Fibroblast of skin of back (primary cell): ENCODE measurements at regions not wholly inside any gene's neighbourhood (a gene's known extent, or its start where the extent isn't known, plus 50 kb on each side); places are given as distances from the start of the nearest gene placed in this dataset.

ENCODE experiments used
- DNase-seq: peaks from one replicate; pipeline ENCODE4 v3.0.0-alpha.2; 2013

DNA sequence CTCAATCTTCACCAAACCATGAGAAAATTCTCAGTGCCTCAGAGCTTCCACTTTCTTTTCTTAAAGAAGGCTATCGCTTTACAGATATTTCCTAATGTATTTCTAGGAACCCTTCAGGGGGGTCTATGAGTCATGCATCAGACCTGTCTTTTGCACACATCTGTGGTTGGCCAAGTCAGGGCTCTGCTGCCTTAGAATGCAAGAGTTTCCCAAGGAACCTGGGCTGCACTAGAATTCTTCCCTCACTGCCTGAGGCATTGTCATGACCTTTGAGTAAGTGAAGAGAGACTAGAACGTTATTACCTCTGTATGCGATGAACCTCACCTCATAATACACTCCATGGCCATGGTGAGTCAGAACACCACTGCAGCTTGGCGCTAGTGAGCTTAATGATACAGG, 365.0 kb upstream of the ID4 start:
- DNase-seq = peak; percentile 98

DNA sequence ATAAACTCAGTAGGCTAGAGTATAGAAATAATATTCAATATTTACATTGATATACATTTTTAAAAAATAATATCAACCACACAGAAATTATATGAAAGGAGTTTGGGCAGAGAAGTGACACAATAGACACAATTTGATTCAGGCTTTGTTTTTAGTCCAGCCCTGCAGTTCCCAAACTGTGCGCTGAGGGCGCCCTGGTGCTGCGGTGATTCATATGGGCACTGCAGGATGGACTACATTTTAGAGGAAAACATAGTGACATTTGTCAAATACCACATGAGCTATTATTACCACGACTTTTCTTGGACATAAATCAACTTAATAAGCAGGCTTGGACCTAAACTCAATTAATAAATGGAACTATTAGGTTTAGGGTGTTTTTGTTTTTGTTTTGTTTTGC, 364.3 kb upstream of the ID4 start:
- peak; percentile 25 for DNase-seq

DNA sequence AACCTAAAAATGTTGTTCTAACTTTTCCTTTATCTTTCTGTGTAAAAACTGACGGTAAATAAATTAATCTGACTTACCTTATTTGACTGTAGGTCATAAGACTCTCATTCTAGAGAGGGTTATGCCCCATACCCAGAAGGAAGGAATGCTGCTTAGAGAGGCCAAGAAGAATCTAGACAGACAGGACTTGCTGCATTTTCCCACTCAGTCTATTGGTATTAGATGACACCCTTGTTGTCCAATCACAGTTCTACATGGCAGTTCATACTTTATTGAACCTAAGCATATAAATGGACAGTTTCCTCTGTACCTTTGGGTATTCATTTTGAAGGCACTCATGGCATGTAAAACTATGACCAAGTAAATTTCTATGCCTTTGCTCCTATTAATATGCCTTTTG, 359.6 kb upstream of the ID4 start:
- DNase-seq = peak; percentile 29

DNA sequence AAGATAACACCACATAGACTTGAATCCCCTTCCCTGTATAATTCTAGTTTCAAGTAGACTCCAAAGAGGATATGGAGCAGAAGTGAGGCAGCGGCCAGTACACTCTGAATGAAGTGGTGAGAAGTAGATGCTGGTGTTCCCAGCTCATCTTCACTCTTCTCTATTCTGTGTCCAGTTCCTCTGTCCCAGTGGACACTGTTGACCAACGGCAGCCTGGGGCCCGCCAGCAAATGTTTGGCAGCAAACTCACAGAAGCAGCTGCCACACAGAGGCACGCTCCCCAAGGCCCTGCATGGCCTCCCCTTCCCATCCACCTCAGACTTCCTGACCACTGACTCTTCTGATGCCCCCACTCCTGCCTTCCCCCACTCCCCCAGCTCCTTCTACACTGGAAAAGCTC, 358.9 kb upstream of the ID4 start:
- DNase-seq = no peak

DNA sequence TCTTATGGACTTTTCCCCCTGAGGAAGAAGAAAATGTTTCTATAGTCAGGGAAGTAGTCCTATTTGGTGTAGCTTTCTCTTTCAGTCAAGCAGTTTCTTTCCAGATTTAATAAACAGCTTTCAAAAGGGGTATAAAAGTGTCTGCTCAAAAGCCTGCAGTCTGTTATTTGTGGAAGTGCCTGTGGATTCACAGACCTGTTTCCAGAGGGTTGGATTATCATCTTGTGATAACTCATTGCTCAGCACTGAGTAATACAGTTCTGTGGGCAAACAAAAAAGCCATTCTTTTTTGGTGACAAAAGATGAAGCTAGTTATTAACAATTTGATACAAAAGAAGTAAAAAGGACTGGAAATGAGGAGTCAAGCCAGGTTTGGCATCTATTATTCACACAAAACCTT, 358.2 kb upstream of the ID4 start:
- DNase-seq = peak; percentile 89

DNA sequence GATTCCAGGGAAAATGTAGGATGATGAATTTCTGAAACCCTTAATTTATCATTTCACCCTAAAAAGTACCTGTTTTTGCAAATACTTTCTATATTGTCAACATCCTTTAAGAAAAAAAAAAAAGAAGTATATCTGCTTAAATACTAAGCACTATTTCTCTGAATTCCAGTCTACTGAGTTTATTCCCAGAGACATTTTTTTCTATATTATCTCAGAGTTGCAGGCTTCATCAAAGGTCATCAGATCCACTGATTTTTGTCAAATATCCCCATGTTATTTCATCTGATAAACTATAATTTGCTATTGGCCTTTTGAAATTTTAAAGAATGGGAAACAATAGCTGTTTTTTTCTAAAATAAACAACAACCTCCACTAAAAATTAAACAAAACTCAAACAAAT, 357.6 kb upstream of the ID4 start:
- DNase-seq = peak; percentile 57

DNA sequence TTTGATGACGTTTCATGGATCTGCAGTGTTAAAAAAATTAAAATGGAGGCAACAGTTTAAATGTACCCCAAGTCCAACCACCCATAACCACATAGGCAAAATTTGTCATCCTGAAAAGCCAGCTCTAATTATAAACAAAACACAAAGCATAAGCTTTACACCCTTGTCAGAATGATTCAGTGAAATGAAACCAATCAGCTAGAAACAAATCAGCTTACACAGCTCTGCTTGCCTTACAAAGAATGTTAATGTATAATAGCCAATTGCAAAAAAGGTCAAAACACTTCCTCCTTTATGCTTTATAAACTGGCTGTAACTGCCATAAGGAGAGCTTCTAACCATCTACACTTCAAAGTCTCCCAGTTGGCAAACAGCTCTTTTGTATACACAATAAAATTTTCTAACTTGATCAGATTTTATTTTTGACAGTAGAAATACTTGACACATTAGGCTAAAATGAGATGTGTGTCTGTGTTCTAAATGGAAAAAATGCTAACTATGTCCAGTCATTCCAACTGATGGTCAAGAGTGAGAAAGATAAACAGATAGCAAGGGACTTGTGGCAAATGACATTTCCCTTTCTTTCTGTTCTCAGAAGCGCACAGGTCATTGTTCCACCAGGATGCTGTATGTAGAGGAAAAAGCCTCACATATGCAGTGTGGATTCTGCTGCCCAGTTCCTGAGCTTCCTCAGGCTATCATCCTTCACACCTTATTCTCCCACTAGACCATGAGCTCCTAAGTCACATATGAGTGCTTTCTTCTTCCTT, 344.3 kb upstream of the ID4 start:
- DNase-seq = peak; percentile 51

DNA sequence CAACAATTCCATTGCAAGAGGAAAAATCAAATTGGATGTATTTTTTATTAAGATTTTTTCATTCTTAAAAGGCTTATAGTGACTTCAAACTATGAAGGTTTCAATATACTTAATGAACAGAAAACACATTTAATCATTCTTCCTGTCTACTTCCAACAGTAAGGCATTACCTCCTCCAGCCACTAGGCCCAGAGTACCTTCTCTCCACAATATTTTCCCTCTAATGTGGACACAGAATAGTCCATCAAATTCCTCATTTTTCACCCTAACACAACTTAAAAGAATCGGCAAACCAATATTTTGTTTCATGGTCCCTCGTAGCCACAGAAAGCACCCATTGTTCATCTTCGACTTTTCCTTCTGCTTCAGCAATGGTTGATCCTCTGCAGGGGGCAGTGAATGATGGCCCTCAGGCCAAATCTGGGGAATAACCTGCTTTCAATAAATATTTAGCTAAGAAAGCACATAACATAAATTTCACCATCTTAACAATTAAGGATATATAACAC, 335.4 kb upstream of the ID4 start:
- no peak for DNase-seq

DNA sequence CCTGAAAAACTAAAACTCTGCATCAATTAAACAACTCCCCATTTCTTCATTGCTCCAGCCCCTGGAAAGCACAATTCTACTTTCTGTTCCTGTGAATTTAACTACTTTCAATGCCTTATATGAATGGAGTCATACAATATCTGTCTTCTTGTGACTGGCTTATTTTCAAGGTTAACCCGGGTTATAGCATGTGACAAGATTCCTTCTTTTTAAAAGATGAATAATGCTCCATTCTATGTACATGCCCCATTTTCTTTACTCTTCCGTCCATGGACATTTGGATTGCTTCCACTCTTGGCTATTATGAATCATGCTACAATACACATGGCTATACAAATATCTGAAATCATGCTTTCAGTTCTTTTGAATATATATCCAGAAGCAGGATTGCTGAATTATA, 334.9 kb upstream of the ID4 start:
- DNase-seq = peak; percentile 6

DNA sequence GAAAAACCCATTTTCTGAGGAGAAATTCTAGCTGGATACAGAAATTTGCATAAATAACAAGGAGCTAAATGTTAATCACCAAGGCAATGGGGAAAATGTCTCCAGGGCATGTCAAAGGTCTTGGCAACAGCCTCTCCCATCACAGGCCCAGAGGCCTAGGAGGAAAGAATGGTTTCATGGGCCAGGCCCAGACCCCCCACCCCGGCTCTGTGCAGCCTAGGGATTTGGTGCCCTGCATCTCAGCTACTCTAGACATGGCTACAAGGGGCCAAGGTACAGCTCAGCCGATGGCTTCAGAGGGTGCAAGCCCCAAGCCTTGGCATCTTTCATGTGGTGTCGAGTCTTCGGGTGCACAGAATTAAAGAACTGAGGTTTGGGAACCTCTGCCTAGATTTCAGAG, 321.2 kb upstream of the ID4 start:
- DNase-seq = no peak

DNA sequence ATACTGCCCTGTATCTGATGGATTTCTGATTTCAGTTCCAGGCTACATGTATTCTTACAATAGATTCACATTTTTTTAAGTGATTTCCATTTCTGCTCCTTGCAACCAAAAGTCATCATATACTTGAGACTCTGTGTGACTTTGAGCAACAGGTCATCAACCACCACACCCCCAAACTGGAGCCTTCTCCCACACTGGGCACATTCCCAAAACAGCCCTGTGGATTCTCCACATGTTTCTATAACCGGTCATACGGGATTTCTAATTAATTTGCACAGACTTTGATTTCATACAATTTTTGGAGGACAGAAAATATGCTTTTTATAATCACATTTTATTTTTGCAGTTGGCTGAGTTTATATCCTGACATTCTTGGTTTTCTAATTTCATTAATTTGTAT, 317.2 kb upstream of the ID4 start:
- peak; percentile 56 for DNase-seq

DNA sequence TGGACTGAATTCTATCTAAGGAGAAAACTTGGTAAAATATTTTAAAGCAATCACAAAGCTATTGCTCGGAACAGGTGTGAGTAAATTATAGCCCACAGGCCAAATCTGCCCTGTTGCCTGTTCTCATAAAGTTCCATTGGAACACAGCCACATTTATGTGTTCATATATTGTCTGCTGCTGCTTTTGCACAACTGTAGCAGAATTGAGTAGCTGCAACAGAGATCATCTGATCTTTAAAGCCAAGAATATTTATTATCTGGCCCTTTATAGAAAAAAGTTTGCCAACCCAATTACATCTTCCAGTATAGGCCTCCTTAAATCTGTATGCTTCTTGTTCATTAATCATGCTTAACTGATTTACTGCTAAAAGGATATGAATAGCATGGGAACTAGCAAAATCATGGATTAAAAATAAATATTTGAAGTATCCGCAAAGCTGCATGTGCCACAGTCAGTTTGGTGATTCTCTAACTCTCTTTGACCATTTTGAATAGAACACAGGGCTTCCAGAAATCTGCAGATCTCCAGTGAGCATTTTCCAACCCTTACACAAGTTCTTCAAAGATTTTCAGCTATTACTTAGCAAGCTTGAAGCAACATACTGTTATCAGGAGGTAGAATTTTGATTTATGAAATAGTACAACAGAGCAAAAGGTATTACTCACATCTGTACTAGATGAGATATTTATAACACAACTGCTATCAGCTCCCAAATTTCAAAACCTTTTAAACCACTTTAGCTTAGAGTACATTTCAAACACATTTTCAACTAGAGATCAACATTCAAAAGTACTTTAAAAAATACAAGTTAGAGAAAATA, 312.6 kb upstream of the ID4 start:
- no peak for DNase-seq

DNA sequence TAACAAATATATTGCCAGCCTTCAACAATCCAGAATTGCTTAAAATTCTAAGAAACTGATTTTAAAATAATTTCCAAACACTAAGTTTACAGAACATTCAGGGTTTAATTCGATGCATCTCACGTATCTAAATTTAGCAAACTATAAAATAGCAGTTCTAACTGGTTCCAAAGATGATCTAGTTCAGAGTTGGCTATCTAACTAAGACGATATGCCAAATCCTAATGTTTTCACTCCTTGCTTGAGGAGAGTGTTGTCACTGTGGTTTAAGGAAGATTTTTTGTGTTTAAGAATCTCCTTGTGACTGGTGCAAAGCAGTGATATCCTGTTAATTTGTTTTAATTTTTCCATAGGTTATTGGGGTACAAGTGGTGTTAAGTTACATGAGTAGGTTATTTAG, 311.5 kb upstream of the ID4 start:
- no peak for DNase-seq

DNA sequence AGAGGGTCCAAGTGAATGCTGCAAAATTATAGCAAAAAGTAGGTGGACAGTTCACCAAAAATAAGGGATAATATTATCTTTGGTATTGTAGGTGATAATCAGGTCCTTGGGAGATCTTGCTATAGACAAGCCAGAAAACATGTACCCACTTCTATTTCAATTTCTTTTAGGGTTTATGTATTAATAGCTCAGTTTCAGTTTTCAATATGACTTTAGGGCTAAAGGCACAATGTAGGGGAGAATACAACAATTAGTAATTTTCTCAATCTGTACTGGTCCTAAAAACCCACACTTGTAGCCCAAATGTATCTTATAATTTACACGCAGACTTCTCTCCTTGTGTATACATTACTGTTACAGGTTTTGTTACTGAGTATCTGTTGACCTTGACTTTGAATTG, 307.0 kb upstream of the ID4 start:
- DNase-seq = no peak

DNA sequence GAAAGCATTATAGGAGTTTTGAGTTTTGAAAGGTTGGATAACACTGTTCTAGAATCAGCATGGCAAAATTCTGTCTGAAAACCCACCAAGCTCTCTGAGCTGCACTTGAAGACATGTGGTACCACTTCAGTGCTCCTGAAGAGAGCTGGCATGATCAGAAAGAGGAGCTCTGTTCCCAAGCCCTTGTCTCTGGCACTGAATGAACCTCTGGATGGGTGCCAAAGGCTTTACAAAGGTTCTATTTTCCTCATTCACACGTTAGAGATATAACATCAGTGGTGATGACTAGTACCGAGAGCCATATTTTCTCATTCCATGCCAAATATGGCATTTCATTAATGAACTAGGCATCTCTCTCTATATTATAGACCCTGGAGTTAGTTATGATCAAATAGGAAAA, 301.8 kb upstream of the ID4 start:
- DNase-seq = no peak

DNA sequence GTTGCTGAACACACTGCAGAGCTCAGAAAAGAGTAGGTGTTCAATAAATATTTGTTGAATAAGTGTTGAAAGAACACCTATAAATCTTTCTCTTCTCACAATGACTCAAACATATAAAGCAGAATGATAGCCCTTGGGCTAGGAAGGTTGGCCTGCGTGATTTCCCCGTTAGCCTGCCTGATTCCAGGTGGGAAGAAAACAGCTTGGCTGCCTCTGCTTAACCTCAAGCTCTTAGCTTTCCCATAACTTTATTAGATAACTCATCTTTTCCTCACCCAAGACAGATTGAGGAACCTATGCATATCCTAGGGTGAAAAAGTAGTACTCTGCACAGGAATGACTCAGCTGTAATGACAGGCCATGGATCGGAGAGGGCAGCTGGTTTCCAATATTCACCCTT, 300.3 kb upstream of the ID4 start:
- DNase-seq = no peak

DNA sequence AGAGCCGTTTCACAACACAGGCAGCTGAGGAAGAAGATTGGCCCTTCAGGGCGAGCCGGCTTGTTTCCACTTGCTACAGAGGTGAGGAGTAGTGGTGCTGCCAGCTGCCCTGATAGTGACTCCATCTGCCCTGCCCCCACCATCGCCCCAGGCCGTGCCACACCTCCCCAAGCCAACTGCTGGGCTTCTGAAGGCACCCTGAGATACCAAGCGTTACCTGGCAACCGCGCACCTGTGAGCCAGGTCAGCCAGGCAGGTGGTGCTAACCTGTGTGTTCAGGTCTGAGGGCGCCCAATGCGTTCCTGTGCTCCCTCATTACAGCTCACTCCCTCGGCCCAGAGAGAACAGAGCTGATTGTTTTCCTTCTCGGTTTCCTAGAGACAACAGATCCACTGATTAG, 299.1 kb upstream of the ID4 start:
- no peak for DNase-seq

DNA sequence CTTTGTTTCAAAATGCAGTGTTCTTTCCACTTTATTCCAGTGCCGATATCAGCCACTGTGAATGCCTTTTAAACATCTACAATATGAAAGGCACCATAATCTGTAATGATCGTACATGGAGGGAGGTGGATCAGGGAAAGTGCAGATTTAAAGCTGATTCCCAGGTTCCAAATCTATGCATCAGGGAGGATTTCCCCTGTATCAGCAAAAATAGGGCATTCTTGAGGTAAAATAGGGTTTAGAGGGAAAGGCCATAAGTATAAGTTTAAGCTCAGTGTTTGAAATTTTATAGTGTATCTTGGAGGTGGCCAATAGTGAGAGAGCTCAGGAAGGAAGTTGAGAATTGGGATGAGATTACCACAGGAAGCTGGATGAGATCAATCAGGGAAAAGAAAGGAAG, 289.7 kb upstream of the ID4 start:
- no peak for DNase-seq

DNA sequence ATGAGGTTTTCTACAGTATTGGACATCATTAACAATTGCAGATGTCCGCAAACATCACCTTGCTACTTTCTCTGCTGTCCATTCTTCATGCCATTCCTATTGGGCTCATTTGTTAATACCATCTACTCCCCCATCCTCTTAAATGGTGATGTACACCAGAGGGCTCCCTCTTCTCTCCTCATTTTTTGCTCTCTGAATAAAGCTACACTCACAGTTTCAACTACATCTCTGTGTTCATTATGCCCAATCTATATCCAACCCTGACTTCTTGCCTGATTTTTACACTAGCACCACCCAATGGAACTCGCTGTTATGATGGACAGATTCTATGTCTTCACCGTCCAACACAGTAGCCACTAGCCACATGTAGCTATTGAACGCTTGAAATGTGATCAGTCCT, 288.1 kb upstream of the ID4 start:
- no peak for DNase-seq

DNA sequence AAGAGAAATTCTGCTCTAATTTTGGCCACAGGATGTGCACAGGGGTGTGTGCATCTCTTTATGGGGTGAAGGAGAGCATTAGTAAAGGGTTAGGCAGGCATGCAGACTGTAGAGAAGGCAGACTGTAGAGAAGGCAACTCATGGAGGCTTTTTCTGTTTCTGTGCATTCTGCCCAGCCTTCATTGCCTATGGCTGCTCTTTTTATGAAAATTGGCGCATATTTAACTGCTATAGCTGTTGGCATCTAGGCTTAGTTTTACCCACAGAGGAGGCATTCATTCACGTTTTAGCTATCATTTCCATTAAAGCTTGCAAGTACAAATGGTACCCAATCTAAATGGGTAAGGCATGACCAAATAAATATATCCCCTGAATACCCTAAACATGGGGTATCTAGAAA, 286.8 kb upstream of the ID4 start:
- DNase-seq = no peak

DNA sequence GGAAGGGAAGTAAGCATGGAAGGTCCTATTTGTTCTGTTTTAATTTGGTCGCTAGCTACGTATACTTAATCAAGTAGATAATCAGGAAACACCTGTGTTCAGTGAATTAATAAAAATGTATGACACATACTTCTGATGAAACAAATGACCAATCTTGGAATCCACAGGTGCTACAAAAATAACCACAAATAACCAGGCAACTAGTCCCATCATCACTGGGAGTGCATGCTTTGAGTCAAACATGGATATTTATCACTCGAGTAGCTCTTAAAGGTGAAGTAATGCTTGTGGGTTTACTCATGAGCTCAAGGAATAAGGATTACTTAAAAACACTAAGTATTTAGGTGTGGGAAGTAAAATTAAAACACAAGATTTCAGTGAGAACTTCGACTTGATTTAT, 285.6 kb upstream of the ID4 start:
- no peak for DNase-seq

DNA sequence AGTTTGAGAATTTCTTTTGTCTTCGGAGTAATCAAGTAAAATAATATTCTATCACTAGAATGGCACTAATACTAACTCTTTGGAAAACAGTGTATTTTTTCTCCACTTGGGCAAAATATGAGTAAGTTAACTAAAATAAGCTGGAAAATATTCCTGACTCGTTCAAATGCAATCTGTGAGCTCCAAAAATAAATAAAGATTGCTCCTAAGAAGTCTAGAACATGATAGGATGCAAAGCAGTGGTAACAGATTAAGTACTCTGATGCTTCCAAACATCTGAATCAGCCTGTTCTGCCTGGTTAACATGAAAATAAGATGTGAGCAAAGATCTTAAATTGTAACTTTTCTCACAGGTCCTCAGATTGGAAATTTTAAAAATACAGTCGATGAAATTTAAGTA, 285.1 kb upstream of the ID4 start:
- peak; percentile 66 for DNase-seq

DNA sequence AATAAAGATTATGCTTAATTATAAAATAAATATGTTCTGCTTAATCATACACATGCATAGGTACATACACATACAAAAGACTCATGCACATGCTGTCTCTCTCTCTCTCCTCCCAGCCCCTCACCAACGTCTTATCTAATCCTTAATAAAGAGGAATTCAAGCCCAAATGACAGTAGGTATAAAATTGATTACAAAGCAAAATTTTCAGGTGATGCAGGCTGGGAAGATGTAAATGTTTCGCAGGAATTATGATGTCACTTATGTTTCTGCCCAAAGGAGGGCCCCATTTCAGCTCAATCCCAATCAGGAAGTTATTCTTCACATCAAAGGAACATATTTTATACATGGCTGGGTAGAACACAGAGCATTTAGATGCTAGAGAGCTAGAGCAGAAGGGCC, 284.6 kb upstream of the ID4 start:
- DNase-seq = no peak
